Lower leg skin (tissue), 3 donors: ENCODE measurements at regions not wholly inside any gene's neighbourhood (a gene's known extent, or its start where the extent isn't known, plus 50 kb on each side); places are given as distances from the start of the nearest gene placed in this dataset.

Experiments
- CTCF ChIP-seq, 3 donors: fragments of 450-650 bp; IDR thresholded peaks; one replicate each; pipeline ENCODE4 v1.5.1; 2016; ENCODE audit warnings: antibody characterized with exemption in 3 of 3, mild to moderate bottlenecking in 3 of 3, moderate library complexity in 2 of 3
- POLR2A ChIP-seq, 2 donors: fragments of 450-650 bp; IDR thresholded peaks; one replicate each; pipeline ENCODE4 v1.6.1; 2016 to 2017; ENCODE audit warnings: antibody characterized with exemption in 2 of 2, mild to moderate bottlenecking in 1 of 2, moderate library complexity in 1 of 2

- TF ChIP-seq CTCF (IDR thresholded peaks at IDR 0.05) = no peak
- TF ChIP-seq POLR2A (IDR thresholded peaks at IDR 0.05) = no peak
These were observed 52.7 kb upstream of the TNRC6C start for GRCh38 chr17:77905766-77906165.
